WERI-Rb-1 (cell line): ENCODE measurements at regions not wholly inside any gene's neighbourhood (a gene's known extent, or its start where the extent isn't known, plus 50 kb on each side); places are given as distances from the start of the nearest gene placed in this dataset.
"Not testable (repeated sequence)": the region's sequence is repeated elsewhere in the genome, so short reads cannot be mapped to it uniquely, and the experiment has no call there.

Source experiments
- DNase-seq: peaks from one replicate; pipeline ENCODE4 v3.0.0-alpha.2; 2020
- H3K27ac ChIP-seq: fragments of 250-450 bp; sonication (Bioruptor Pico); 2 replicates; pipeline ENCODE4 v1.5.1; 2020; ENCODE audit warnings: mild to moderate bottlenecking, moderate library complexity
- H3K27me3 ChIP-seq: fragments of 250-450 bp; sonication (Bioruptor Pico); 2 replicates; pipeline ENCODE4 v1.5.1; 2021; ENCODE audit warnings: mild to moderate bottlenecking, low read depth, moderate library complexity; ENCODE audit not compliant: insufficient read depth, severe bottlenecking
- H3K36me3 ChIP-seq: fragments of 250-450 bp; sonication (Bioruptor Pico); 2 replicates; pipeline ENCODE4 v1.5.1; 2020; ENCODE audit warnings: mild to moderate bottlenecking, moderate library complexity
- H3K4me3 ChIP-seq: 2 replicates; pipeline ENCODE4 v1.5.1; 2011; ENCODE audit warnings: low read depth, mild to moderate bottlenecking, control low read depth, low read length
- H3K9me3 ChIP-seq: fragments of 250-450 bp; sonication (Bioruptor Pico); 2 replicates; pipeline ENCODE4 v1.5.1; 2021; ENCODE audit warnings: mild to moderate bottlenecking, moderate library complexity; ENCODE audit not compliant: severe bottlenecking
- CTCF ChIP-seq: IDR thresholded peaks from 2 replicates; pipeline ENCODE4 v1.5.1; 2011; ENCODE audit warnings: low read depth, mild to moderate bottlenecking, control low read depth, inconsistent platforms, low read length

GRCh38 chr5:92147266-92147665 is 764.1 kb upstream of the ARRDC3 start:
- DNase-seq, result no peak
- no peaks in the 10 kb centered on the region for H3K27me3 ChIP-seq
- TF ChIP-seq CTCF, result no peak
- no peak overlapping the region for H3K27ac ChIP-seq
- no peaks in the 10 kb centered on the region for H3K36me3 ChIP-seq
- no peaks in the 10 kb centered on the region for H3K9me3 ChIP-seq
- H3K4me3 ChIP-seq, result no peak overlapping the region

GRCh38 chr5:92145852-92146251 is 762.7 kb upstream of the ARRDC3 start:
- Histone ChIP-seq H3K27me3 (no peaks in the 10 kb centered on the region), H3K27ac (no peak overlapping the region), H3K4me3 (no peak overlapping the region), H3K9me3 (no peaks in the 10 kb centered on the region), H3K36me3 (no peaks in the 10 kb centered on the region)
- no peak for DNase-seq
- TF ChIP-seq CTCF, result no peak

GRCh38 chr5:92144824-92145223 is 761.7 kb upstream of the ARRDC3 start:
- Histone ChIP-seq H3K36me3 (no peaks in the 10 kb centered on the region), H3K9me3 (no peaks in the 10 kb centered on the region), H3K4me3 (no peak overlapping the region), H3K27ac (no peak overlapping the region), H3K27me3 (no peaks in the 10 kb centered on the region)
- TF ChIP-seq CTCF, result no peak
- DNase-seq, result no peak

- not testable (repeated sequence) for H3K4me3 ChIP-seq, DNase-seq, H3K27ac ChIP-seq, H3K36me3 ChIP-seq, H3K9me3 ChIP-seq, H3K27me3 ChIP-seq
These were observed 749.3 kb upstream of the ARRDC3 start for GRCh38 chr5:92132294-92132908.

- no peak for DNase-seq
These were observed 743.1 kb upstream of the ARRDC3 start for GRCh38 chr5:92126182-92126581.

GRCh38 chr5:92119110-92119509 is 736.0 kb upstream of the ARRDC3 start:
- DNase-seq, result no peak
- Histone ChIP-seq H3K36me3 (no peaks in the 10 kb centered on the region), H3K27me3 (no peaks in the 10 kb centered on the region), H3K27ac (no peak overlapping the region), H3K4me3 (no peak overlapping the region), H3K9me3 (no peaks in the 10 kb centered on the region)
- no peak for TF ChIP-seq CTCF

More at GRCh38 chr5:92126182-92126581, 743.1 kb upstream of the ARRDC3 start:
- no peak overlapping the region for H3K27ac ChIP-seq
- no peak for TF ChIP-seq CTCF
- no peaks in the 10 kb centered on the region for H3K27me3 ChIP-seq
- no peaks in the 10 kb centered on the region for H3K36me3 ChIP-seq
- H3K9me3 ChIP-seq, result no peaks in the 10 kb centered on the region
- no peak overlapping the region for H3K4me3 ChIP-seq
